Astrocyte of the cerebellum (primary cell): ENCODE measurements at regions not wholly inside any gene's neighbourhood (a gene's known extent, or its start where the extent isn't known, plus 50 kb on each side); places are given as distances from the start of the nearest gene placed in this dataset.

Experiments used
- DNase-seq: peaks from one replicate; pipeline ENCODE4 v3.0.0-alpha.2; 2011; ENCODE audit warnings: low read depth
- H3K4me3 ChIP-seq: 2 replicates; pipeline ENCODE4 v1.5.1; 2011; ENCODE audit warnings: mild to moderate bottlenecking, low read depth, low read length, moderate library complexity
- CTCF ChIP-seq: IDR thresholded peaks from 2 replicates; pipeline ENCODE4 v1.5.1; 2012; ENCODE audit warnings: low read length, low read depth, moderate library complexity, mild to moderate bottlenecking; ENCODE audit errors: missing control alignments
- in situ Hi-C: cut with HindIII; loops from 2 replicates; pipeline ENCODE4 v1.10.0; 2017; ENCODE audit warnings: low sequenced_read_pairs

GRCh38 chrX:44439242-44439794, 95.8 kb upstream of the EFHC2 start:
- no peak for TF ChIP-seq CTCF
- H3K4me3 ChIP-seq = no peak overlapping the region
- in situ Hi-C loops = no loop called here
- no peak for DNase-seq

- no peak for DNase-seq
- in situ Hi-C loops = no loop called here
- no peak overlapping the region for H3K4me3 ChIP-seq
- TF ChIP-seq CTCF = no peak
Measured at GRCh38 chrX:44435047-44435446, 91.6 kb upstream of the EFHC2 start.

GRCh38 chrX:44433556-44433955, 90.1 kb upstream of the EFHC2 start:
- H3K4me3 ChIP-seq = no peak overlapping the region
- DNase-seq = no peak
- TF ChIP-seq CTCF = no peak
- in situ Hi-C loops = no loop called here

GRCh38 chrX:44432641-44433040, 89.2 kb upstream of the EFHC2 start:
- no peak overlapping the region for H3K4me3 ChIP-seq
- DNase-seq = no peak
- TF ChIP-seq CTCF = no peak
- in situ Hi-C loops = no loop called here

- H3K4me3 ChIP-seq = no peak overlapping the region
- TF ChIP-seq CTCF = no peak
- in situ Hi-C loops = no loop called here
- DNase-seq = no peak
Measured at GRCh38 chrX:44431194-44431593, 87.7 kb upstream of the EFHC2 start.

GRCh38 chrX:44428989-44429627, 85.6 kb upstream of the EFHC2 start:
- no peak for DNase-seq
- in situ Hi-C loops = no loop called here
- TF ChIP-seq CTCF = no peak
- H3K4me3 ChIP-seq = no peak overlapping the region
